Vagina (tissue), 2 donors: ENCODE measurements at regions not wholly inside any gene's neighbourhood (a gene's known extent, or its start where the extent isn't known, plus 50 kb on each side); places are given as distances from the start of the nearest gene placed in this dataset.

Experiments
- DNase-seq, 2 donors: peaks; one replicate each; pipeline ENCODE4 v3.0.0-alpha.2; 2017; ENCODE audit errors: extremely low spot score in 2 of 2
- H3K27ac ChIP-seq: fragments of 200-600 bp; sonication (generic); one replicate; pipeline ENCODE4 v1.5.1; 2019
- H3K27me3 ChIP-seq: fragments of 200-600 bp; sonication (generic); one replicate; pipeline ENCODE4 v1.5.1; 2019
- H3K36me3 ChIP-seq, 2 donors: fragments of 200-600 bp; sonication (generic); one replicate each; pipeline ENCODE4 v1.5.1; 2017 to 2019
- H3K4me1 ChIP-seq: fragments of 200-600 bp; sonication (generic); one replicate; pipeline ENCODE4 v1.5.1; 2019
- H3K4me3 ChIP-seq, 2 donors: fragments of 200-600 bp; sonication (generic); 1 replicate in 1 of 2; 2 replicates in 1 of 2; pipeline ENCODE4 v1.5.1; 2016 to 2019
- H3K9me3 ChIP-seq: fragments of 200-600 bp; sonication (generic); one replicate; pipeline ENCODE4 v1.5.1; 2019
- CTCF ChIP-seq, 3 experiments: fragments of 450-650 bp in 2 of 3; fragments of 200-600 bp in 1 of 3; sonication (generic) in 1 of 3; IDR thresholded peaks; one replicate each; pipeline ENCODE4 v1.5.1; 2017 to 2019; ENCODE audit warnings: antibody characterized with exemption in 3 of 3, mild to moderate bottlenecking in 2 of 3, moderate library complexity in 2 of 3
- POLR2A ChIP-seq, 2 donors: fragments of 450-650 bp; IDR thresholded peaks; one replicate each; pipeline ENCODE4 v1.6.1; 2017; ENCODE audit warnings: antibody characterized with exemption in 2 of 2, mild to moderate bottlenecking in 2 of 2, moderate library complexity in 2 of 2
- POLR2AphosphoS5 ChIP-seq, 2 donors: sonication (generic); formaldehyde crosslinking; IDR thresholded peaks; one replicate each; pipeline ENCODE4 v1.9.0; 2017; ENCODE audit warnings: antibody characterized with exemption in 2 of 2, mild to moderate bottlenecking in 2 of 2, low read depth in 1 of 2; ENCODE audit not compliant: insufficient read depth in 1 of 2
- intact Hi-C: fragments of 100-400 bp; cut with DNase I; formaldehyde crosslinking; loops from one replicate; pipeline ENCODE4 v1.15.1; 2023

GRCh38 chr3:115398506-115398905 lies 224.8 kb upstream of the GAP43 start:
- Histone ChIP-seq H3K27ac (no peak overlapping the region), H3K27me3 (no peaks in the 10 kb centered on the region), H3K4me1 (no peaks in the 10 kb centered on the region), H3K4me3 (no peak overlapping the region), H3K9me3 (no peaks in the 10 kb centered on the region), H3K36me3 (no peaks in the 10 kb centered on the region)
- TF ChIP-seq POLR2AphosphoS5 (IDR thresholded peaks at IDR 0.05; ENCODE audit: insufficient read depth in 1 of 2, low read depth in 1 of 2) (no peak), POLR2A (IDR thresholded peaks at IDR 0.05) (no peak), CTCF (IDR thresholded peaks at IDR 0.05) (no peak)
- intact Hi-C loops: no loop called here
- no peak for DNase-seq

- H3K27ac ChIP-seq: no peak overlapping the region
- no peaks in the 10 kb centered on the region for H3K27me3 ChIP-seq
- no peaks in the 10 kb centered on the region for H3K9me3 ChIP-seq
- no peak for DNase-seq
- no peak for TF ChIP-seq POLR2A (IDR thresholded peaks at IDR 0.05)
- no peak for TF ChIP-seq POLR2AphosphoS5 (IDR thresholded peaks at IDR 0.05; ENCODE audit: insufficient read depth in 1 of 2, low read depth in 1 of 2)
- no peak for TF ChIP-seq CTCF (IDR thresholded peaks at IDR 0.05)
- H3K36me3 ChIP-seq: no peaks in the 10 kb centered on the region
- H3K4me3 ChIP-seq: no peak overlapping the region
- no peaks in the 10 kb centered on the region for H3K4me1 ChIP-seq
- intact Hi-C loops: no loop called here
Observed at GRCh38 chr3:115399750-115400149, 223.6 kb upstream of the GAP43 start.

- Histone ChIP-seq H3K4me1 (no peaks in the 10 kb centered on the region), H3K27ac (no peak overlapping the region), H3K4me3 (no peak overlapping the region), H3K36me3 (no peaks in the 10 kb centered on the region), H3K27me3 (no peaks in the 10 kb centered on the region), H3K9me3 (no peaks in the 10 kb centered on the region)
- intact Hi-C loops: no loop called here
- TF ChIP-seq POLR2A (IDR thresholded peaks at IDR 0.05): no peak
- no peak for TF ChIP-seq CTCF (IDR thresholded peaks at IDR 0.05)
- TF ChIP-seq POLR2AphosphoS5 (IDR thresholded peaks at IDR 0.05; ENCODE audit: insufficient read depth in 1 of 2, low read depth in 1 of 2): no peak
- no peak for DNase-seq
Observed at GRCh38 chr3:115401298-115401697, 222.0 kb upstream of the GAP43 start.

- no peak for DNase-seq
- Histone ChIP-seq H3K9me3 (no peaks in the 10 kb centered on the region), H3K27me3 (no peaks in the 10 kb centered on the region), H3K4me3 (no peak overlapping the region), H3K36me3 (no peaks in the 10 kb centered on the region), H3K27ac (no peak overlapping the region), H3K4me1 (no peaks in the 10 kb centered on the region)
- intact Hi-C loops: no loop called here
- TF ChIP-seq POLR2A (IDR thresholded peaks at IDR 0.05) (no peak), POLR2AphosphoS5 (IDR thresholded peaks at IDR 0.05; ENCODE audit: insufficient read depth in 1 of 2, low read depth in 1 of 2) (no peak)
Observed at GRCh38 chr3:115401851-115402501, 221.3 kb upstream of the GAP43 start.

- H3K9me3 ChIP-seq: no peaks in the 10 kb centered on the region
- H3K27ac ChIP-seq: no peak overlapping the region
- intact Hi-C loops: no loop called here
- H3K4me3 ChIP-seq: no peak overlapping the region
- no peaks in the 10 kb centered on the region for H3K4me1 ChIP-seq
- no peak for TF ChIP-seq CTCF (IDR thresholded peaks at IDR 0.05)
- no peak for TF ChIP-seq POLR2A (IDR thresholded peaks at IDR 0.05)
- no peak for TF ChIP-seq POLR2AphosphoS5 (IDR thresholded peaks at IDR 0.05; ENCODE audit: insufficient read depth in 1 of 2, low read depth in 1 of 2)
- no peak for DNase-seq
- H3K27me3 ChIP-seq: no peaks in the 10 kb centered on the region
- no peaks in the 10 kb centered on the region for H3K36me3 ChIP-seq
Observed at GRCh38 chr3:115402651-115403050, 220.7 kb upstream of the GAP43 start.
